Gastroesophageal sphincter (tissue), 3 donors: ENCODE measurements at regions not wholly inside any gene's neighbourhood (a gene's known extent, or its start where the extent isn't known, plus 50 kb on each side); places are given as distances from the start of the nearest gene placed in this dataset.

Source experiments
- CTCF ChIP-seq, 4 experiments: fragments of 200-600 bp in 2 of 4; fragments of 450-650 bp in 2 of 4; sonication (generic) in 1 of 4; IDR thresholded peaks; one replicate each; pipeline ENCODE4 v1.5.1; 2017 to 2019; ENCODE audit warnings: antibody characterized with exemption in 4 of 4, mild to moderate bottlenecking in 2 of 4, moderate library complexity in 2 of 4
- EP300 ChIP-seq: sonication (generic); formaldehyde crosslinking; IDR thresholded peaks from one replicate; pipeline ENCODE4 v1.6.1; 2017; ENCODE audit warnings: antibody characterized with exemption, mild to moderate bottlenecking
- POLR2A ChIP-seq, 2 donors: fragments of 450-650 bp; IDR thresholded peaks; one replicate each; pipeline ENCODE4 v1.6.1; 2017; ENCODE audit warnings: antibody characterized with exemption in 2 of 2, mild to moderate bottlenecking in 2 of 2, moderate library complexity in 1 of 2
- POLR2AphosphoS5 ChIP-seq: sonication (generic); formaldehyde crosslinking; IDR thresholded peaks from one replicate; pipeline ENCODE4 v1.6.1; 2017; ENCODE audit warnings: antibody characterized with exemption

DNA sequence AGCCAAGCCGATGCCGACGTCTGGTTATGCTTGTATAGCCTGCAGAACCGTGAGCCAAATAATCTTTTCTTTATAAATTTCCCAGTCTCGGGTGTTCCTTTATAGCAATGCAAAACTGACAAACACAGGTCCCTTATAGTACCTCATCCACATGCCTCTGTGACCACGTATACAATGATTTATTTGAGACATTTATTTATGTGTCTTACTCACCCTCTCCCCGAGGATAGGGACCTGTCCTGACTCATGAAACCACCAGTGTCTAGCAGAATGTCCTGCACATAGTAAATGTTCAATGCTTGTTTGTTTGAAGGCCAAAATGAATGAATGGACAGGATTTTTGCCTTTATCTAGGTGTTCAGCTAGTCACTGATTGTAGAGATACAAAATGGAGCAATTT, 147.9 kb upstream of the FZD8 start:
- TF ChIP-seq POLR2A (IDR thresholded peaks at IDR 0.05) (no peak), CTCF (IDR thresholded peaks at IDR 0.05) (no peak), POLR2AphosphoS5 (no peak), EP300 (no peak)
